ENCODE measurements at regions not wholly inside any gene's neighbourhood (a gene's known extent, or its start where the extent isn't known, plus 50 kb on each side); places are given as distances from the start of the nearest gene placed in this dataset.

GRCh38 chr10:130553826-130554225 lies 417.6 kb downstream of the GLRX3 start:
- no peak for TF ChIP-seq POLR2A (IDR thresholded peaks at IDR 0.05)
- TF ChIP-seq CTCF (IDR thresholded peaks at IDR 0.05) = no peak
- no peak for TF ChIP-seq EP300 (IDR thresholded peaks at IDR 0.05)
- no peak for TF ChIP-seq POLR2AphosphoS5 (IDR thresholded peaks at IDR 0.05)
- H3K9me3 ChIP-seq = no peaks in the 10 kb centered on the region
- no peaks in the 10 kb centered on the region for H3K27me3 ChIP-seq
- H3K27ac ChIP-seq = no peak overlapping the region
- 65% methylated on average over 5 to 7 of the region's 7 CpGs for WGBS, 2 donors
- H3K36me3 ChIP-seq = no peaks in the 10 kb centered on the region
- no peaks in the 10 kb centered on the region for H3K4me1 ChIP-seq
- no peak for ATAC-seq (ENCODE audit: low FRiP score in 2 of 2)
- no peak overlapping the region for H3K4me3 ChIP-seq
- DNase-seq = no peak

- Histone ChIP-seq H3K4me3 (no peak overlapping the region), H3K4me1 (no peaks in the 10 kb centered on the region), H3K27me3 (no peaks in the 10 kb centered on the region), H3K27ac (no peak overlapping the region), H3K9me3 (no peaks in the 10 kb centered on the region), H3K36me3 (no peaks in the 10 kb centered on the region)
- TF ChIP-seq POLR2A (IDR thresholded peaks at IDR 0.05) (no peak), POLR2AphosphoS5 (IDR thresholded peaks at IDR 0.05) (no peak), CTCF (IDR thresholded peaks at IDR 0.05) (no peak), EP300 (IDR thresholded peaks at IDR 0.05) (no peak)
- 89% methylated on average over 14 of the region's 14 CpGs for WGBS, 2 donors
- ATAC-seq (ENCODE audit: low FRiP score in 2 of 2) = no peak
- DNase-seq = peak in 1 of 2 donors; percentile 53
Measured at GRCh38 chr10:130554701-130555410, 418.7 kb downstream of the GLRX3 start.

- Histone ChIP-seq H3K9me3 (no peaks in the 10 kb centered on the region), H3K4me1 (no peaks in the 10 kb centered on the region), H3K4me3 (no peak overlapping the region), H3K36me3 (no peaks in the 10 kb centered on the region), H3K27ac (no peak overlapping the region), H3K27me3 (no peaks in the 10 kb centered on the region)
- 74 to 85% methylated on average over 7 of the region's 7 CpGs for WGBS, 2 donors
- DNase-seq (no peak), ATAC-seq (ENCODE audit: low FRiP score in 2 of 2) (no peak)
- TF ChIP-seq CTCF (IDR thresholded peaks at IDR 0.05) (no peak), POLR2A (IDR thresholded peaks at IDR 0.05) (no peak), EP300 (IDR thresholded peaks at IDR 0.05) (no peak), POLR2AphosphoS5 (IDR thresholded peaks at IDR 0.05) (no peak)
Measured at GRCh38 chr10:130555411-130555750, 419.2 kb downstream of the GLRX3 start.

- 64 to 71% methylated on average over 3 to 8 of the region's 8 CpGs for WGBS, 2 donors
- Histone ChIP-seq H3K27ac (no peak overlapping the region), H3K9me3 (no peaks in the 10 kb centered on the region), H3K4me3 (no peak overlapping the region), H3K36me3 (no peaks in the 10 kb centered on the region), H3K27me3 (no peaks in the 10 kb centered on the region), H3K4me1 (no peaks in the 10 kb centered on the region)
- no peak for ATAC-seq (ENCODE audit: low FRiP score in 2 of 2)
- no peak for DNase-seq
- no peak for TF ChIP-seq EP300 (IDR thresholded peaks at IDR 0.05)
Measured at GRCh38 chr10:130557181-130557845, 421.1 kb downstream of the GLRX3 start.

- Histone ChIP-seq H3K4me3 (no peak overlapping the region), H3K27me3 (no peaks in the 10 kb centered on the region), H3K36me3 (no peaks in the 10 kb centered on the region), H3K9me3 (no peaks in the 10 kb centered on the region), H3K4me1 (no peaks in the 10 kb centered on the region), H3K27ac (no peak overlapping the region)
- ATAC-seq (ENCODE audit: low FRiP score in 2 of 2) (no peak), DNase-seq (no peak)
- TF ChIP-seq POLR2AphosphoS5 (IDR thresholded peaks at IDR 0.05) = no peak
- no peak for TF ChIP-seq EP300 (IDR thresholded peaks at IDR 0.05)
- TF ChIP-seq CTCF (IDR thresholded peaks at IDR 0.05) = no peak
- no peak for TF ChIP-seq POLR2A (IDR thresholded peaks at IDR 0.05)
- 77 to 85% methylated on average over 10 to 11 of the region's 11 CpGs for WGBS, 2 donors
Measured at GRCh38 chr10:130558746-130559546, 422.8 kb downstream of the GLRX3 start.
